ENCODE measurements at regions not wholly inside any gene's neighbourhood (a gene's known extent, or its start where the extent isn't known, plus 50 kb on each side); places are given as distances from the start of the nearest gene placed in this dataset.

- no peaks in the 10 kb centered on the region for H3K9me3 ChIP-seq
- H3K27ac ChIP-seq: no peak overlapping the region
- intact Hi-C loops (cut with DNase I; ENCODE audit: low total_unique reads): no loop called here
- TF ChIP-seq CTCF (IDR thresholded peaks at IDR 0.05) (no peak), POLR2A (IDR thresholded peaks at IDR 0.05) (no peak)
- no peak for DNase-seq
- no peak overlapping the region for H3K4me3 ChIP-seq
- WGBS, 2 donors: 54 to 58% methylated on average over 2 of the region's 2 CpGs
- H3K27me3 ChIP-seq: no peaks in the 10 kb centered on the region
- H3K4me1 ChIP-seq: no peaks in the 10 kb centered on the region
- no peaks in the 10 kb centered on the region for H3K36me3 ChIP-seq (ENCODE audit: low read depth, missing control alignments)
Observed at GRCh38 chr2:223260681-223261080, 208.7 kb downstream of the KCNE4 start.

DNA sequence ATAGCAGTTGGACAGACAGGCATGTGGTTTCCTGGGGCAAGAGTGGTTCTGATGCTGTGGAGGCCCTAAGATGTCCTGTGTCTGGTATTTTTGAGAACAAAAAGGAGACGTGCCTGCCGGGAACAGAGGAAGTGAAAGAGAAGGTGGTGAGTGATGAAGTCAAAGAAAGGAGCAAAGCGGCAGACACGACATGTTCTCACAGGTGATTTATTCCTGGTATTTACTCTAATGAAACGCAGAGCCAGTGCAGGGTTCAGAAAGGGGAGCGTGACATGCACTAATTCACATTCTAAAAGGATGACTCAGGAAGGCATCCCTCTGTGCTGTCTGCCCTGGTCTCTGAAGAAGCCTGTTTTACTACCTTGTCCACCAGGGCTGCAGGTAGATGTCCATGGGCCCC is 211.0 kb downstream of the KCNE4 start:
- H3K4me3 ChIP-seq: no peak overlapping the region
- WGBS, 2 donors: 61 to 72% methylated on average over 6 of the region's 6 CpGs
- H3K27ac ChIP-seq: no peak overlapping the region
- H3K27me3 ChIP-seq: no peaks in the 10 kb centered on the region
- H3K4me1 ChIP-seq: no peaks in the 10 kb centered on the region
- no peaks in the 10 kb centered on the region for H3K36me3 ChIP-seq (ENCODE audit: low read depth, missing control alignments)
- no peak for DNase-seq
- H3K9me3 ChIP-seq: no peaks in the 10 kb centered on the region
- intact Hi-C loops (cut with DNase I; ENCODE audit: low total_unique reads): no loop called here
- TF ChIP-seq POLR2A (IDR thresholded peaks at IDR 0.05): no peak
- no peak for TF ChIP-seq CTCF (IDR thresholded peaks at IDR 0.05)

DNA sequence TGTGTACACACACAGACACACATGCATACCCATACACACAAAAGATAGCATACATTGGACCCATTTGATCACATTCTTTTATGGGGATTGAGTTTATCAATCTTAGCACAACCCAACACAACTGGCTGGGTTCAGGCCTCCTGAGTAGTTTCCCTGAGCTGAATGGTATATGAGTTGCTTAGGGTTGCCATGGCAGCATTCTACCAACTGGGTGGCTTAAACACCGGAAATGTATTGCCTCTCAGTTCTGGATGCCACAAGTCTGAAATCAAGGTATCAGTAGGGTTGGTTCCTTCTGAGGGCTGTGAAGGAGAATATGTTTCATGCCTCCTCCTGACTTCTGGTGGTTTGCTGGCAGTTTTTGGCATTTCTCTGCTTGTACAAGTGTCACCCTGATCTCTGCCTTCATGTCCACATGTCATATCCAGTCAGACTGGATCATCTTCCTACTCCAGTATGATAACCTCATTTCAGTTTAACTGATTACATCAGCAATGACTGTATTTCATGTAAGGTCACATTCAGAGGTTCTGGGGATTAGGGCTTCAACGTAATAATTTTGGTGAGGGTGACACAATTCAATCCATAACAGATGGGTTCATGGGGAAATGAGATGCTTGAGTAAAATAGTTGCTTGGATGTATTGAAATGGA is 212.7 kb downstream of the KCNE4 start:
- TF ChIP-seq CTCF (IDR thresholded peaks at IDR 0.05) (no peak), POLR2A (IDR thresholded peaks at IDR 0.05) (no peak)
- H3K27me3 ChIP-seq: no peaks in the 10 kb centered on the region
- 80 to 88% methylated on average over 2 of the region's 2 CpGs for WGBS, 2 donors
- no peak for DNase-seq
- intact Hi-C loops (cut with DNase I; ENCODE audit: low total_unique reads): no loop called here
- H3K9me3 ChIP-seq: no peaks in the 10 kb centered on the region
- H3K4me3 ChIP-seq: no peak overlapping the region
- no peaks in the 10 kb centered on the region for H3K36me3 ChIP-seq (ENCODE audit: low read depth, missing control alignments)
- no peak overlapping the region for H3K27ac ChIP-seq
- no peaks in the 10 kb centered on the region for H3K4me1 ChIP-seq

- Histone ChIP-seq H3K36me3 (ENCODE audit: low read depth, missing control alignments) (no peaks in the 10 kb centered on the region), H3K9me3 (no peaks in the 10 kb centered on the region), H3K27ac (no peak overlapping the region), H3K4me3 (no peak overlapping the region), H3K4me1 (no peaks in the 10 kb centered on the region), H3K27me3 (no peaks in the 10 kb centered on the region)
- WGBS, 2 donors: 80 to 89% methylated on average over 6 of the region's 6 CpGs
- intact Hi-C loops (cut with DNase I; ENCODE audit: low total_unique reads): no loop called here
- TF ChIP-seq POLR2A (IDR thresholded peaks at IDR 0.05) (no peak), CTCF (IDR thresholded peaks at IDR 0.05) (no peak)
- DNase-seq: no peak
Observed at GRCh38 chr2:223267160-223267951, 215.4 kb downstream of the KCNE4 start.
